Stimulated activated naive B cell treated with anti-CD40 and anti-IgM and Interleukin-4, amounts not matched to agents 10 μg/mL and 1 μg/mL and 100 μg/mL, for 72 hours (primary cell): ENCODE measurements at regions not wholly inside any gene's neighbourhood (a gene's known extent, or its start where the extent isn't known, plus 50 kb on each side); places are given as distances from the start of the nearest gene placed in this dataset.
A peak's percentile ranks its signal among the peaks of the same experiment; 100 is the strongest.
"Not testable (repeated sequence)": the region's sequence is repeated elsewhere in the genome, so short reads cannot be mapped to it uniquely, and the experiment has no call there.

Experiments used
- ATAC-seq, 2 donors: fragments of 150-1000 bp; cut with Tn5 transposase; replicated peaks; 2 replicates each; pipeline ENCODE4 v1.10.0; 2021; ENCODE audit warnings: moderate library complexity in 1 of 2
- DNase-seq: peaks from one replicate; pipeline ENCODE4 v3.0.0; 2021
- H3K27ac Mint-ChIP-seq: one replicate; pipeline ENCODE4 v1.8.0; 2022; ENCODE audit warnings: mild to moderate bottlenecking, mixed read lengths
- H3K27me3 Mint-ChIP-seq, 2 donors: one replicate each; pipeline ENCODE4 v1.8.0; 2022; ENCODE audit warnings: mixed read lengths in 2 of 2
- H3K36me3 Mint-ChIP-seq, 2 donors: one replicate each; pipeline ENCODE4 v1.8.0; 2022; ENCODE audit warnings: mixed read lengths in 2 of 2, mild to moderate bottlenecking in 1 of 2
- H3K4me1 Mint-ChIP-seq, 2 donors: one replicate each; pipeline ENCODE4 v1.8.0; 2022; ENCODE audit warnings: mixed read lengths in 2 of 2, mild to moderate bottlenecking in 1 of 2
- H3K4me3 Mint-ChIP-seq, 2 donors: one replicate each; pipeline ENCODE4 v1.8.0; 2022; ENCODE audit warnings: mild to moderate bottlenecking in 2 of 2, mixed read lengths in 2 of 2, moderate library complexity in 1 of 2
- H3K9me3 Mint-ChIP-seq, 2 donors: one replicate each; pipeline ENCODE4 v1.8.0; 2022; ENCODE audit warnings: mixed read lengths in 2 of 2, mild to moderate bottlenecking in 1 of 2

DNA sequence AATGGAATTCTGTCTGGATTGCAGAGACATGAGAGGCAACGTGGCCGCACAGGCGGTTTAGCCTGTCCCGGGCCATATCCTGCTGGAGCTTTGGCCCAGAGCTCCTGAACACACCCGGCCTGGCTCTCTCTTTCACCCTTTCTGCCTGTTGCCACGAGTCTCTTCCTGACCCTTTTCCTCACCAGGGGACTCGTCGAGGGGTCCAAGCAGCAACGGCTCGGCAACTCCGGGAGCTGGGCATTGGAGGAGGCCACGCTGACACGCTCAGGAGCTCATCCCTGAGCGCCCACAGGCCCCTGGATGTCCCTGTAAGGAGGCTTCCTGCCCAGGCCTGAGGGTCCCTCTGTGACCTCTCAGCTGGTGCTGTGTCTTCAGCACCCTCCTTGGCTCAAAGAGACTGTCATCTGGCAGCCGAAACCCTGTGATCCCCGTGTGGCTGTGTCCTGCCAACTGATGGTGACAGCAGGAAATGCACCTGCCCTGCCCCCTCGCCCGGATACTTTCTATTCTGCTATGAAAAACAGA, 103.8 kb downstream of the RNASET2 start:
- Mint-ChIP-seq H3K4me1 (peaks cover 35 to 36% of the 10 kb centered on the region in 2 donors), H3K36me3 (peaks cover 3 to 4% of the 10 kb centered on the region in 2 donors), H3K27me3 (no peaks in the 10 kb centered on the region), H3K27ac (no peak overlapping the region), H3K9me3 (peaks cover 2 to 6% of the 10 kb centered on the region in 2 donors), H3K4me3 (no peak overlapping the region)
- DNase-seq = no peak
- peak; percentile 37 to 44 for ATAC-seq

DNA sequence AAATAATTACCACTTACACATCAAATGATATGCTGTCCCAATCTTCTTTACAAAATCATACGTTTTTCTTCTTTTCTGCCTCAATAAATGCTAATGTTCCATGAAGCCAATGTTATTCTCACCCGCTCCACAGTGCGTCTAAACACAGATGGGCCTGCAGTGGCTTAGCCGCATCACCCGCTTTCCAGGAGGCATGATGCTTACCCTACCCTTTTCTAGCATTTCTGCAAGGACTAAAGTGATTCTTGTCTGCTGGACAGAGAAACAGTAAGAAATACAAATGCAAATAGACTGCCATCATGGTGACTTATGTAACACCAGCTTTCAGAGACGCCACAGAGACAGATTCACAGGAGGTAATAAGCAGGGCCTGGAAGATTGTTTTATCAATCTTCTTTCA, 104.4 kb downstream of the RNASET2 start:
- Mint-ChIP-seq H3K4me1 (peaks cover 39 to 41% of the 10 kb centered on the region in 2 donors), H3K36me3 (peaks cover 3 to 10% of the 10 kb centered on the region in 2 donors), H3K4me3 (no peak overlapping the region), H3K9me3 (peaks cover 6 to 8% of the 10 kb centered on the region in 2 donors), H3K27ac (no peak overlapping the region), H3K27me3 (no peaks in the 10 kb centered on the region)
- ATAC-seq (no peak), DNase-seq (no peak)

DNA sequence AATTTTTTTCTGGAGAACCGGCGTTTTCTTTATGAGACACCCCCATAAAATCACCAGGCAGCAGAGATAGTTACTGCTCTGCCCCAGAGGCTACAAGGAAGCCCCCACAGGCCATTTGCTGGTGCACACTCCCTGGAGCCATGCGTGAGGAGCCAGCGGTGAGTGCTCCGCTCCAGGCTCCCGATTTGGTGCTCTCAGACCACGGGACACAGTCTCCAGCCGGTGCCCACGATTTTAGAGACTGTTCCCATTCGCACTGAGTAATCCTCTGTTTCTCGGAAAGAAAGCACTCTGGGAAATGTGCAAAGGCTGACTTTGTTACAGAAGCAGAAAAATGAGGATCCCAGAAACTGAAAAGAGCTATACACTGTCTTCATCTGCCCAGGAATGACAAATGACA, 104.9 kb downstream of the RNASET2 start:
- Mint-ChIP-seq H3K27me3 (no peaks in the 10 kb centered on the region), H3K36me3 (peaks cover 3 to 11% of the 10 kb centered on the region in 2 donors), H3K4me1 (peaks cover 44 to 46% of the 10 kb centered on the region in 2 donors), H3K9me3 (peaks cover 6 to 9% of the 10 kb centered on the region in 2 donors), H3K27ac (no peak overlapping the region), H3K4me3 (no peak overlapping the region)
- DNase-seq = no peak
- ATAC-seq = no peak

DNA sequence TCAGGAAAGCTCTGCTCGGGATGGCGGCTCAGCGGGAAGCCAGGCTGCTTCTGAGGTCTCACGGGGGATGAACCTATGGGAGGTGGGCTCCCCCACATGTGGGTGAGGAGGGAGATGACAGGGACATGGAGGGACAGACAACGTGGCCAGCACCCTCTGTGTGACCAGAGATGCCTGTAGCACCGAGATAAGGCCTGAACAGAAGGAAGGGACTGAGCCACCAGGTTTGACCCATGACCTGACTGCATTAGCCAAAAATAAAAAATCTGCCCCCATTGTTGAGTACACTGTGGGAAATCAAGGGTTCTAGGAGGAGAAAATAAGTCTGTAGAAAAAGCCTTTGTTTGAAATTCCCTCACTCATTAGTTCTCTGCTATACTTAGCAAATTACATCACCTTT, 105.7 kb downstream of the RNASET2 start:
- Mint-ChIP-seq H3K36me3 (peaks cover 3 to 14% of the 10 kb centered on the region in 2 donors), H3K27ac (no peak overlapping the region), H3K9me3 (peaks cover 6 to 15% of the 10 kb centered on the region in 2 donors), H3K27me3 (no peaks in the 10 kb centered on the region), H3K4me3 (no peak overlapping the region), H3K4me1 (peaks cover 44 to 50% of the 10 kb centered on the region in 2 donors)
- DNase-seq = no peak
- ATAC-seq = no peak

DNA sequence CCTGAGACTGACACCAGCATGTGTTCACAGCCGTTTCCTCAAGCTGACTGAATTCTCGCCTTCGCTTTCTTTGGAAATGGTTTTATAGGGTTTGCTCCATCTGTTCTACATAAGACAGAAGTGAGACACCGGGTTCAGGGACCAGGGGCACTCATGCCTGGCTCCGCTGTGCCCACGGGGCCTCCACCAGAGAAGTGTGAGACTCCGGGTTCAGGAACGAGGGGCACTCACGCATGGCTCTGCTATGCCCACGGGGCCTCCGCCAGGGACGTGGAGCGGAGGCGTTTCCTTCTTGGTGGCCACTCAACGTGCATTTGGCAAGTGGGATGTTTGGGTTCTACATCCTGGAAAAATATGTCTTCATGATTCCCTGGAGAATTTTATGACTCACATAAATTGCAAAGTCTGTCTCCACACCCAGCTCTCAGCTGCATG, 106.6 kb downstream of the RNASET2 start:
- peak; percentile 73 for DNase-seq
- Mint-ChIP-seq H3K27me3 (no peaks in the 10 kb centered on the region), H3K27ac (peak overlapping the region; percentile 38), H3K9me3 (peaks cover under 1 to 22% of the 10 kb centered on the region in 2 donors), H3K4me3 (peak overlapping the region in 1 of 2 donors; percentile 4), H3K4me1 (peaks cover 37 to 48% of the 10 kb centered on the region in 2 donors), H3K36me3 (peaks cover 0 to 15% of the 10 kb centered on the region in 2 donors)
- peak; percentile 96 to 97 for ATAC-seq

DNA sequence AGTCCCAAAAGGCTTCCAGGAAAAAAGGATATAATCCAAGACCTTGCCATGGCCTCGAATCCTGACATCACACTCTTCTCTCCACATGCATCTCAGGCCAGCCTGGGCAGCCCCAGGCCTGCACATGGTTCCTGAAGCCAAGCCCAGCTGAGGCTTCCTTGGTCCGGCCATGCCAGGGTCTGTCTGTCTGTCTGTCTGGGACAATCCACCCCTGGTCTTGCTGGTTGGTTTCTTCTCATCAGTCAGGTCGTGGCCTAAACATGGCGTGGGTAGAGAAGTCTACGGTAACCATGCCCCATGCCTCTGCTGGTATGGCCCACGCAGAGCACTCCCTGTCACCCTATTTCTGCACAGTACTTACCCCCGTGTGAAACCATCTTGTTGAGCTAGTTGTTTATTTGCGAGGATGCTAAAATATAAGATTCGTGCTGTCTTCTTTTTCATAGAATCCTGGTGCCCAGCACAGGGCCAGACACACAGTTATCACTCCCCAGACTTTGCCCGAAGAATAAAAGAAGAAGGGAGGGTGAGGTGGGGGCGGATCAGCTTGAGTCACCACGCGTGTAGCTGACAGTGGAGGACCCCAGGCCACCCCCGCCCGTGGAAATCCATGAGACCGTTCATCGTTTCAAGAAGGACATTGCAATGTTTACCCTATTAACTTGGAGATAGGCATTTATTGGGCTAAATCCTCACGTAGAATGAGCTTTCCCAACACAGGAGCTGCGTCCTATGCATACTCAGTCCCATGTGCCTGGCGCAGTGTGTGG, 107.2 kb downstream of the RNASET2 start:
- Mint-ChIP-seq H3K27ac (peak overlapping the region; percentile 47), H3K27me3 (no peaks in the 10 kb centered on the region), H3K36me3 (peaks cover 0 to 17% of the 10 kb centered on the region in 2 donors), H3K4me1 (peaks cover 37 to 48% of the 10 kb centered on the region in 2 donors), H3K4me3 (no peak overlapping the region), H3K9me3 (peaks cover 0 to 24% of the 10 kb centered on the region in 2 donors)
- DNase-seq (no peak), ATAC-seq (peak in 1 of 2 donors; percentile 6)

DNA sequence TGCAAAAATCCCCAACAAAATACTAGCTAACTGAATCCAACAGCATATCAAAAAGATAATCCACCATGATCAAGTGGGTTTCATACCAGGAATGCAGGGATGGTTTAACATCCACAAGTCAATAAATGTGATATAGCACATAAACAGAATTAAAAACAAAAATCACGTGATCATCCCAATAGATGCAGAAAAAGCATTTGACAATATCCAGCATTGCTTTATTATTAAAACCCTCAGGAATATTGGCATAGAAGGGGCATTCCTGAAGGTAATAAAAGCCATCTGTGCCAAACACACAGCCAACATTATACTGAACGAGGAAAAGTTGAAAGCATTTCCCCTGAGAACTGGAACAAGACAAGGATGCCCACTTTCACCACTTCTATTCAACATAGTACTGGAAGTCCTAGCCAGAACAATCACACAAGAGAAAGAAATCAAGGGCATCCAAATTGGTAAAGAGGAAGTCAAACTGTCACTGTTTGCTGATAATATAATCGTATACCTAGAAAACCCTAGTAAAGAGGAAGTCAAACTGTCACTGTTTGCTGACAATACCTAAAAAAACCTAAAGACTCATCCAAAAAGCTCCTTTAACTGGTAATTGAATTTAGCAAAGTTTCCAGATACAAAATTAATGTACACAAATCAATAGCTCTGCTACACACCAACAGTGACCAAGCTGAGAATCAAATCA, 109.8 kb downstream of the RNASET2 start:
- Mint-ChIP-seq H3K9me3 (peaks cover 0 to 24% of the 10 kb centered on the region in 2 donors), H3K27ac (peak overlapping the region; percentile 47), H3K36me3 (peaks cover 0 to 17% of the 10 kb centered on the region in 2 donors), H3K4me1 (peaks cover 29 to 35% of the 10 kb centered on the region in 2 donors)
- not testable (repeated sequence) for H3K4me3 Mint-ChIP-seq, DNase-seq, ATAC-seq, H3K27me3 Mint-ChIP-seq

DNA sequence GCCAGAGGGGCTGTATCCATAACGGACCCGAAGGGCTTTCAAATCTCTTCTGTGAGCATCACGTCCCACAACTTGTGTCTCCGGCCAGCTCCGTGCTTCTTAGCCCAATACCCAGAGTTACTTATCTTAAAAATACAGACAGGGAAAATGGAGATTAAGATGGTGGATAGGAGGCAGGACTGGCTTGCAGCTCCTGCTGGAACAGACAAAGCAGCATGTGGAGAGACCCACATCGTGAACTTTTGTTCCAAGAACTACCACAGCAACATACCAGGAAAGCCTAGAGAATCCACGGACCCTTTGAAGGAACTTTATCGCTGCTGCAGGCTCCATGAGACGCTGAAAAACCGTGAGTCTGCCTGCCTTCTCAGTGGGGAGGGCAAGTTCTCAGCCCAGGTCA, 113.7 kb downstream of the RNASET2 start:
- Mint-ChIP-seq H3K36me3 (peaks cover 3 to 13% of the 10 kb centered on the region in 2 donors), H3K27ac (no peak overlapping the region), H3K4me3 (no peak overlapping the region), H3K9me3 (peaks cover 0 to 24% of the 10 kb centered on the region in 2 donors), H3K4me1 (peaks cover 15 to 23% of the 10 kb centered on the region in 2 donors), H3K27me3 (no peaks in the 10 kb centered on the region)
- DNase-seq = no peak
- no peak for ATAC-seq

DNA sequence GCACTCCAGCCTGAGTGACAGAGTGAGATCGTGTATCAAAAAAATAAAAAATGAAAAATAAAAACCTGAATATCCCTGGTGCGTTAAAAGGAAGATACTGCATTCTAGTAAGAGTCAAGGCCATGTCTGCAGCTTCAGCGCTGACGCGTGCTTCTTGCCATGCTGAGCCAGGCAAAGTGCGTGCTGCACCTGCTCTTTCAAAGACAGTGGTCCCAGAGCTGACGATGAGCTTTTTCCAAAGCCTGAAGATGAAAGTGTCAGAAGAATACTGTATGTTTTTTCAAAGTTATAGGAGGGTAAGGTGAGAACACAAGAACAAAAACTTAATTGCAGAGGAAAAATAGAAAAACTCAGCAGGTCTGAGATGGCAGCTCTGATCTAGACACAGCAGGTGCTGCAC, 115.1 kb downstream of the RNASET2 start:
- Mint-ChIP-seq H3K4me3 (no peak overlapping the region), H3K36me3 (peaks cover 6 to 8% of the 10 kb centered on the region in 2 donors), H3K27ac (peak overlapping the region; percentile 42), H3K9me3 (peaks cover 0 to 15% of the 10 kb centered on the region in 2 donors), H3K4me1 (peaks cover 6 to 11% of the 10 kb centered on the region in 2 donors), H3K27me3 (peaks cover 0 to 5% of the 10 kb centered on the region in 2 donors)
- DNase-seq (no peak), ATAC-seq (no peak)

DNA sequence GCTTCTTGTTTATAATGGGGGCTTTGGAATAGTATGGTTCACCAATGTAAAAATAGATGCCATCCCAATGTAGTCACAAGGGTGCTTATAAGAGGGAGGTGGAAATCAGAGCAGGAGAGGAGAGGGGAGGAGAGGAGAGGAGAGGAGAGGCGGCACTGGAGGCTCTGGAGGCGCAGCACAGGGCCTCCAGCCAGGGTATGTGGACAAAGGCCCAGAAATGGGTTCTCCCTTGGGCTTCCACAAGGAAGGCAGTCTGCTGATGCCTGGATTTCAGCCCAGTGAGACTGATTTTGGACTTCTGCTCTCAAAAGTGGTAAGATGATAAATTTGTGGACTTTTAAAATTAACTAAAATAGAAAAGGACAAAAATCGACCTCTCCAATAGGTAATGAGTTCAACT, 116.8 kb downstream of the RNASET2 start:
- Mint-ChIP-seq H3K4me3 (no peak overlapping the region), H3K36me3 (peaks cover 0 to 8% of the 10 kb centered on the region in 2 donors), H3K9me3 (peaks cover 0 to 2% of the 10 kb centered on the region in 2 donors), H3K27ac (no peak overlapping the region), H3K27me3 (peaks cover 0 to 5% of the 10 kb centered on the region in 2 donors), H3K4me1 (peaks cover 6 to 7% of the 10 kb centered on the region in 2 donors)
- DNase-seq (no peak), ATAC-seq (no peak)

DNA sequence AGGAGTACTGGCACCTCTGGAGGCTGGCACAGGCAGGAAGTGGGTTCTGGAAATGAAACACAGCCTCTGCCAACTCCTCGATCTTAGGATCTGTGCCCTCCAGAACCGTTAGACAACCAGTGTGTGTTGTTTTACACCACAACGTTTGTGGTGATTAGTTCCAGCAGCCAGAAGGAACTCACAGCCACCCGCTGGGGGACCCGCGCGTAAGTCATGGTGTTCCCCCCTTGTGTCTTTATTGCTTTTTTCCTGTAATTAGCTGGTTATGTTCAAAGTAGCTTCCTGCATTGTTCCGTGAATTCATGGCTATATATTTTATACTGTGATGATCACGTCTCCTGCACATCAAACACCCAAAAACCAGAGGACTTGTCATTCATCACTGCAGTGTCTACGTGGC, 117.4 kb downstream of the RNASET2 start:
- no peak overlapping the region for H3K4me3 Mint-ChIP-seq
- H3K27me3 Mint-ChIP-seq = peaks cover 0 to 5% of the 10 kb centered on the region in 2 donors
- peaks cover 2 to 3% of the 10 kb centered on the region in 2 donors for H3K9me3 Mint-ChIP-seq
- DNase-seq (no peak), ATAC-seq (no peak)
- peaks cover 0 to 8% of the 10 kb centered on the region in 2 donors for H3K36me3 Mint-ChIP-seq
- H3K27ac Mint-ChIP-seq = no peak overlapping the region
- peaks cover 6 to 7% of the 10 kb centered on the region in 2 donors for H3K4me1 Mint-ChIP-seq

DNA sequence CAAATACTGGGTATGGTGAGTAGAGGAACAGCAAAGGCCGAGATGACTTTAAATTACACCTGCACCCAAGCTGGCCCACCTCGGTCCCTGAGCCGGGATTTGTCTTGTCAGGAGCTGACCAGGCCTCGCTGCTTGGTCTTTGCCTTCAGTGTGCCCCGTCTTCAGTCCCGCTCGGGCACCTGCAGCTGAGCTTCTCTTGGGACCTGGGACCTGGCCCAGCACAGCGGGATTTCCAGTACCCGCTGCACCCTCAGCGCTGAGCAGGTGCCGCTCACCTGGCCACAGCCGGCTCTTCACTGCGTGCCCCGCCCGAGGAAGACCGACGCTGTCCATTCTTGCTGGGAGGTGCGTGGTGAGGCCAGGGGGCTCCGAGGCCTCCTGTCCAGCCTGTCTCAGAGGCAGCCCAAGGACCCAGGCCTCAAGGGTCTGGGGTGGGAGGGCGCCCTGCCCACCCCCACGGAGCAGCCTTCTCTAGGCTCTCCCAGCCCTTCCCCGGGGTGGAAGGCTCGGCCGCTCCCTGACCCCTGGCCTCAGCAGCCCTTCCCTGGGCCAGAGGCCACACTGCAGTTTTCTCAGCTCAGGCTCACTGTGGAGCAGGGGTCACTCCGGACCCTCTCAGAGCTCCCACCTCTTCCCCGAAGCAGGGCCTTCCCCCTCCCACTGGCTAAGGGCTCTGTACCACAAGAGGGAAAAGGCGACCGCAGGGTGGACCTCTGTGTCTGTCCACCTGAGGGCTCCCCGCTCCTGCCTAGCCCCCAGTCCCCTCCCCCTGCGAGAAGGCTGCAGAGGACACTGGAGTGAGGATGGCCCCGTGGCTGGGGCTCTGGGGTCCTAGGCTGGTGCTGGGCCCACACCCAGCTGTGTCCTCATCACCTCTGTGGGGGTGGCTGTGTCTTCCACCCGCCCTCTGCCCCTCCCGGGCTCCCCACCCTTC, 119.3 kb downstream of the RNASET2 start:
- no peak overlapping the region for H3K4me3 Mint-ChIP-seq
- no peak overlapping the region for H3K27ac Mint-ChIP-seq
- peaks cover 0 to 5% of the 10 kb centered on the region in 2 donors for H3K27me3 Mint-ChIP-seq
- ATAC-seq = no peak
- DNase-seq = no peak
- peaks cover 0 to 8% of the 10 kb centered on the region in 2 donors for H3K36me3 Mint-ChIP-seq
- H3K4me1 Mint-ChIP-seq = peaks cover 6 to 7% of the 10 kb centered on the region in 2 donors
- H3K9me3 Mint-ChIP-seq = peaks cover 2 to 3% of the 10 kb centered on the region in 2 donors

DNA sequence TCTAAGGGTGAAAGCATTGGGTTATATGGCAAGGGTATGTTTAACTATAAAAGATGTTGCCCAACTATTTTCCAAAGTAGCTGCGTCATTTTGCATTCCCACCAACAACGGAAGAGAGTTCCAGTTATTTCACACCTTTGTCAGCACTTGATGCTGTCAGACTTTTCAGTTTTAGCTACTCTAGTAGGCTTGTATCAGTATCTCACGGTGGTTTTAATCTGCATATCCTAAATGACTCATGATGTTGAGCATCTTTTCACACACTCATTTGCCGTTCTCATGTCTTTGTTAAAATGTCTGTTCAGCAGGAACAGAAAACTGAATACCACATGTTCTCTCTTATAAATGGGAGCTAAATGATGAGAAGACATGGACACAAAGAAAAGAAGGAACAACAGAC, 122.3 kb downstream of the RNASET2 start:
- peaks cover 2 to 7% of the 10 kb centered on the region in 2 donors for H3K9me3 Mint-ChIP-seq
- peaks cover 10 to 13% of the 10 kb centered on the region in 2 donors for H3K4me1 Mint-ChIP-seq
- H3K4me3 Mint-ChIP-seq = no peak overlapping the region
- DNase-seq (no peak), ATAC-seq (no peak)
- no peak overlapping the region for H3K27ac Mint-ChIP-seq
- peaks cover 0 to 5% of the 10 kb centered on the region in 2 donors for H3K27me3 Mint-ChIP-seq
- H3K36me3 Mint-ChIP-seq = peaks cover 2 to 8% of the 10 kb centered on the region in 2 donors
